Smooth muscle cell (in vitro differentiated cells): ENCODE measurements at regions not wholly inside any gene's neighbourhood (a gene's known extent, or its start where the extent isn't known, plus 50 kb on each side); places are given as distances from the start of the nearest gene placed in this dataset.
A peak's percentile ranks its signal among the peaks of the same experiment; 100 is the strongest.

Experiments used
- DNase-seq: peaks from one replicate; lab custom pipeline; 2025; ENCODE audit not compliant: unreplicated experiment; lab: John Stamatoyannopoulos, UW
- H2AFZ ChIP-seq: fragments of 200-600 bp; sonication (generic); 2 replicates; pipeline ENCODE4 v1.6.0; 2016; ENCODE audit warnings: antibody characterized with exemption, low read depth, mild to moderate bottlenecking
- H3F3A ChIP-seq: fragments of 200-600 bp; sonication (generic); 2 replicates; pipeline ENCODE4 v1.6.0; 2017; ENCODE audit warnings: antibody characterized with exemption, low read depth
- H3K27ac ChIP-seq: fragments of 200-600 bp; sonication (generic); 2 replicates; pipeline ENCODE4 v1.5.1; 2016; ENCODE audit warnings: low read depth, mild to moderate bottlenecking
- H3K27me3 ChIP-seq: fragments of 200-600 bp; sonication (generic); 2 replicates; pipeline ENCODE4 v1.6.1; 2016; ENCODE audit warnings: low read depth, mild to moderate bottlenecking
- H3K36me3 ChIP-seq: fragments of 200-600 bp; sonication (generic); 2 replicates; pipeline ENCODE4 v1.5.1; 2016; ENCODE audit warnings: low read depth
- H3K4me1 ChIP-seq: fragments of 200-600 bp; sonication (generic); 2 replicates; pipeline ENCODE4 v1.5.1; 2016; ENCODE audit warnings: low read depth
- H3K4me2 ChIP-seq: fragments of 200-600 bp; sonication (generic); 2 replicates; pipeline ENCODE4 v1.6.0; 2016; ENCODE audit warnings: mild to moderate bottlenecking
- H3K4me3 ChIP-seq: fragments of 200-600 bp; sonication (generic); 2 replicates; pipeline ENCODE4 v1.5.1; 2016; ENCODE audit warnings: mild to moderate bottlenecking
- H3K79me2 ChIP-seq: fragments of 200-600 bp; sonication (generic); 2 replicates; pipeline ENCODE4 v1.6.0; 2016; ENCODE audit warnings: low read depth, mild to moderate bottlenecking
- H3K9ac ChIP-seq: fragments of 200-600 bp; sonication (generic); 2 replicates; pipeline ENCODE4 v1.6.0; 2016; ENCODE audit warnings: low read depth
- H3K9me3 ChIP-seq: fragments of 200-600 bp; sonication (generic); replicated peaks from 2 replicates; pipeline ENCODE4 v1.5.1; 2016; ENCODE audit warnings: low read depth
- H4K20me1 ChIP-seq: fragments of 200-600 bp; sonication (generic); 2 replicates; pipeline ENCODE4 v1.6.0; 2016; ENCODE audit warnings: low read depth
- WGBS: methylation state at CpG from one replicate; pipeline ENCODE4 v1.1.7; 2016; ENCODE audit warnings: low lambda C conversion rate; 5-methylcytosine and 5-hydroxymethylcytosine counted together
- TF ChIP-seq, protein P1 (sequence below): fragments of 200-600 bp; sonication (generic); IDR thresholded peaks from 2 replicates; pipeline ENCODE4 v1.5.1; 2017; ENCODE audit warnings: borderline replicate concordance, mild to moderate bottlenecking, antibody characterized with exemption; ENCODE audit not compliant: insufficient read depth, poor library complexity, severe bottlenecking

DNA sequence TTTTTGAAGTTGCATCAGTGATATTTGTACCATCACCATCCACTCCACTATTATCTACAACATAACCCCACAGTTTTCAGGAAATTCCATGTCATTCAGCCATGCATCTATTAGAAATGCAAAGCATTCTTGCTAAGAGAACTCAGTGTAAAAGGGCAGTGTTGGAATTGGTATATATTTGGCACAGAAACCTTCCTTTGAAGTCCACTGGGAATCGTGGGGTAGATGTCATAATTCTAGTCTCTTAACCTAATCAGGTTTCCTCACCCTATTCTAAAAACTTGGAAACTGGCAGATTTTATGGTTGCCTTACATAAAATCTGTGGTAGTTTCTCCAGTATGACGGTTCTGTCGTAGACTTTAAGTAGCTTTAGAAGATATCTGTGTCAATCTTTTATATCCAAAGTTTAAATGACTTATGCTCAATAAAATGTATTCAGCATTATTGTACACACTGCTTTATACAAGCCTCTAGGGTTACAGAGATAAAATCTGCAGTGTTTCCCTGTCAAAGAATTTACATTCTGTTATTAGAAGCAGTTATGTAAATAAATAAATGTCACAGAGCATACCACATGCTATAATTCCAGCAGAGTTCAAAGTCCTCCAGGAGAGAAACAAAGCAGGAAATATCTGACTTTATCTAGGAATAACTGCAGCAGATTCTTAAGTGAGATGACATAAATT lies 704.4 kb upstream of the CELF2 start:
- TF ChIP-seq, protein P1, sequence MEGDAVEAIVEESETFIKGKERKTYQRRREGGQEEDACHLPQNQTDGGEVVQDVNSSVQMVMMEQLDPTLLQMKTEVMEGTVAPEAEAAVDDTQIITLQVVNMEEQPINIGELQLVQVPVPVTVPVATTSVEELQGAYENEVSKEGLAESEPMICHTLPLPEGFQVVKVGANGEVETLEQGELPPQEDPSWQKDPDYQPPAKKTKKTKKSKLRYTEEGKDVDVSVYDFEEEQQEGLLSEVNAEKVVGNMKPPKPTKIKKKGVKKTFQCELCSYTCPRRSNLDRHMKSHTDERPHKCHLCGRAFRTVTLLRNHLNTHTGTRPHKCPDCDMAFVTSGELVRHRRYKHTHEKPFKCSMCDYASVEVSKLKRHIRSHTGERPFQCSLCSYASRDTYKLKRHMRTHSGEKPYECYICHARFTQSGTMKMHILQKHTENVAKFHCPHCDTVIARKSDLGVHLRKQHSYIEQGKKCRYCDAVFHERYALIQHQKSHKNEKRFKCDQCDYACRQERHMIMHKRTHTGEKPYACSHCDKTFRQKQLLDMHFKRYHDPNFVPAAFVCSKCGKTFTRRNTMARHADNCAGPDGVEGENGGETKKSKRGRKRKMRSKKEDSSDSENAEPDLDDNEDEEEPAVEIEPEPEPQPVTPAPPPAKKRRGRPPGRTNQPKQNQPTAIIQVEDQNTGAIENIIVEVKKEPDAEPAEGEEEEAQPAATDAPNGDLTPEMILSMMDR: no peak
- H3K4me3 ChIP-seq: no peak overlapping the region
- no peaks in the 10 kb centered on the region for H3K27me3 ChIP-seq
- no peaks in the 10 kb centered on the region for H3K79me2 ChIP-seq
- 41% methylated on average over 3 of the region's 3 CpGs for WGBS
- peak overlapping the region; percentile 41 for H3K4me2 ChIP-seq
- H3K36me3 ChIP-seq: no peaks in the 10 kb centered on the region
- no peaks in the 10 kb centered on the region for H4K20me1 ChIP-seq
- no peak overlapping the region for H2AFZ ChIP-seq
- no peaks in the 10 kb centered on the region for H3F3A ChIP-seq
- H3K27ac ChIP-seq: no peak overlapping the region
- no peak overlapping the region for H3K9ac ChIP-seq
- no peaks in the 10 kb centered on the region for H3K9me3 ChIP-seq
- DNase-seq: no peak
- no peaks in the 10 kb centered on the region for H3K4me1 ChIP-seq

GRCh38 chr10:10314626-10315025 lies 703.0 kb upstream of the CELF2 start:
- H2AFZ ChIP-seq: no peak overlapping the region
- no peaks in the 10 kb centered on the region for H3K9me3 ChIP-seq
- H3F3A ChIP-seq: no peaks in the 10 kb centered on the region
- H3K4me2 ChIP-seq: no peak overlapping the region
- no peaks in the 10 kb centered on the region for H3K4me1 ChIP-seq
- no peak overlapping the region for H3K4me3 ChIP-seq
- H3K36me3 ChIP-seq: no peaks in the 10 kb centered on the region
- no peaks in the 10 kb centered on the region for H3K27me3 ChIP-seq
- 82% methylated on average over 2 of the region's 2 CpGs for WGBS
- H3K79me2 ChIP-seq: no peaks in the 10 kb centered on the region
- no peak overlapping the region for H3K27ac ChIP-seq
- H4K20me1 ChIP-seq: no peaks in the 10 kb centered on the region
- TF ChIP-seq, protein P1: no peak
- DNase-seq: no peak
- no peak overlapping the region for H3K9ac ChIP-seq

DNA sequence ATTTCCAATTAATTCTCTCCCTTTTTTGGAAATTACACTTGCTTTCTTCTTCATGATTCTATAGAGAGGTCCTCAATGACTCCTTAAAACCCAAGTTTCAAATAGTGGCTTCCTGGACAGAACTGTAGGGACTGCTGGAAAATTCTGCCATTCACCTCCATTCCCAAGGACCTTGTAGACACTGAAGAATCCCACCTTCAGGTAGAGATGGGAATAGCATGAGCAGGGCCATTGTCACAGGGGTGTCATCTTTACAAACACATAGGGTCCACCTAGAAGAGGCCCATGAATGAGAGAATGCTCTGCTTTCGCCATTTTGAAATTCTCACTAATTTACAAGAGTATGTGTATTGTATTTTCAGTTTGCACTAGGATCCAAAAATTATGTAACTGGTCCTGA lies 701.7 kb upstream of the CELF2 start:
- WGBS: 90% methylated on average over 1 of the region's 1 CpG

More for the DNA sequence above, 701.7 kb upstream of the CELF2 start:
- H3F3A ChIP-seq: no peaks in the 10 kb centered on the region
- no peak overlapping the region for H2AFZ ChIP-seq
- no peaks in the 10 kb centered on the region for H3K79me2 ChIP-seq
- DNase-seq: no peak
- H3K9ac ChIP-seq: no peak overlapping the region
- H4K20me1 ChIP-seq: no peaks in the 10 kb centered on the region
- H3K36me3 ChIP-seq: no peaks in the 10 kb centered on the region
- no peaks in the 10 kb centered on the region for H3K27me3 ChIP-seq
- H3K4me2 ChIP-seq: no peak overlapping the region
- no peaks in the 10 kb centered on the region for H3K4me1 ChIP-seq
- H3K4me3 ChIP-seq: no peak overlapping the region
- no peaks in the 10 kb centered on the region for H3K9me3 ChIP-seq
- TF ChIP-seq, protein P1: no peak
- no peak overlapping the region for H3K27ac ChIP-seq
